Mesodermal cell (in vitro differentiated cells): ENCODE measurements at regions not wholly inside any gene's neighbourhood (a gene's known extent, or its start where the extent isn't known, plus 50 kb on each side); places are given as distances from the start of the nearest gene placed in this dataset.
"Not testable (repeated sequence)": the region's sequence is repeated elsewhere in the genome, so short reads cannot be mapped to it uniquely, and the experiment has no call there.

ENCODE experiments used
- H3K27ac ChIP-seq: 2 replicates; pipeline ENCODE4 v1.7.0; 2013; ENCODE audit warnings: mild to moderate bottlenecking, low read depth, low read length, moderate library complexity; ENCODE audit not compliant: severe bottlenecking
- H3K36me3 ChIP-seq: 2 replicates; pipeline ENCODE4 v1.7.1; 2013; ENCODE audit warnings: mild to moderate bottlenecking, low read length, moderate library complexity; ENCODE audit not compliant: control insufficient read depth, insufficient read depth
- H3K4me1 ChIP-seq: one replicate; pipeline ENCODE4 v1.7.1; 2013; ENCODE audit warnings: mild to moderate bottlenecking, low read length; ENCODE audit not compliant: insufficient read depth, control insufficient read depth, poor library complexity, severe bottlenecking
- H3K4me3 ChIP-seq: 2 replicates; pipeline ENCODE4 v1.7.0; 2013; ENCODE audit warnings: low read length, control low read depth, mild to moderate bottlenecking; ENCODE audit not compliant: insufficient read depth, poor library complexity, severe bottlenecking; ENCODE audit errors: extremely low read depth
- H3K9me3 ChIP-seq: 2 replicates; pipeline ENCODE4 v1.7.1; 2013; ENCODE audit warnings: mild to moderate bottlenecking, low read length, moderate library complexity; ENCODE audit not compliant: control insufficient read depth
- WGBS, 2 experiments: methylation state at CpG; one replicate each; pipeline ENCODE4 v1.1.5; 2013; ENCODE audit warnings: missing lambda C conversion rate in 2 of 2; ENCODE audit not compliant: insufficient coverage in 2 of 2; 5-methylcytosine and 5-hydroxymethylcytosine counted together

DNA sequence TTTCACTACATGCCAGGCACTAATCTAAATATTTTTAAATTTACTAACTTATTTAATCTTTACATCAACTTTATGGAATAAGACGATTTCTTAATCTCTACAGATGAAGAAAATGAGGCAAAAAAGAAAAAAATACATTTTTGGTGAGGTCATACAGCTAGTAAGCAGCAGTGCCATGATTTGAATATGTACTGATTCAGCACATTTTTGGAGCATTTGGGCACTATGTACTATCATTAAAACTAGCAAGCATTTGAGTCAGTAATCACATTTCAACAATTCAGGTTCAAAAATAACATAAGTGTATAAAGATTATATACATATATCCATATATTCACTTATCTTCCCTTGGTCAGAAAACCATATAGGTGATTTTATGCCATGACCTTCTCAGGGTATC, 124.4 kb upstream of the TMTC1 start:
- Histone ChIP-seq H3K4me3 (no peak overlapping the region), H3K36me3 (no peaks in the 10 kb centered on the region), H3K4me1 (no peaks in the 10 kb centered on the region), H3K27ac (no peak overlapping the region), H3K9me3 (peaks cover 5% of the 10 kb centered on the region)
- no CpG with 5 or more reads among the region's 1 CpG for WGBS, 2 experiments

DNA sequence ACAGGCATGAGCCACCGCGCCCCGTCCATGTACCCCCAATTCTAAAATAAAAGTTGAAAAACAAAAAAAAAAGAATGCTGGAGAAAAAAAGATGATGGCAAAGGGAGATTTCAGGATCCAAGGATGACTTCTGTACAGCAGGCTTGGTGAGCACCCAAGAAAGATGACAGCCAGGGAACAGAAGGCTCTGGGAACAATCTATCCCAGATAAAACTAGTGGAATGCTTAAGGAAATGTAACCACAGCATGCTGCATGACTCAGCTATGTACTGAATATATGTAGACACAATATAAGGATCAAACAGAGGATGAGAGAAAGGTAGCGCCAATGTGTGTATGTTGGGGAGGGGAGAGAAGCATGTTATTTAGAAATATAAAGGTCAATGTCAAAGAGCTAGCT, 123.7 kb upstream of the TMTC1 start:
- no peak overlapping the region for H3K4me3 ChIP-seq
- H3K36me3 ChIP-seq: no peaks in the 10 kb centered on the region
- no peak overlapping the region for H3K27ac ChIP-seq
- H3K4me1 ChIP-seq: no peaks in the 10 kb centered on the region
- H3K9me3 ChIP-seq: peaks cover 5% of the 10 kb centered on the region
- WGBS, 2 experiments: 98% methylated on average over 4 of the region's 4 CpGs; no CpG with 5 or more reads in 1 of the 2 experiments

DNA sequence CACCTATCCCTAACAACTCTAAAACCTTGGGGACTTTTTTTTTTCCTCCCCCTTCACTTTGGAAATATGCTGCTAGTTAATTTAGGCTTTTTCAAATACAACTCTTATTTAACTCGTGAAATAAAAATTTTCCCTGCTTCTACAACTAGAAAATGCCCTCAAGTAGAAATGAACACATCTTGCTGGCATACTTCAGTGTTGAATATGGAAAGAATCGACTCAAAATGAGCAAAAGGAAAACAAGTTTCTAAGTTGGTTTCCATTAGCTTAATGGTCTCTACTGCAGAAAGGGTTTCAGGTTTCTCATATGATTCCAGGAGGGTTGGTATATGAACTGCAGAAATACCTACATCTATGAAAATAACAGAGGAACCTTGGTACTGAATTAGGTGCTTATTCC, 118.3 kb upstream of the TMTC1 start:
- no peaks in the 10 kb centered on the region for H3K9me3 ChIP-seq

DNA sequence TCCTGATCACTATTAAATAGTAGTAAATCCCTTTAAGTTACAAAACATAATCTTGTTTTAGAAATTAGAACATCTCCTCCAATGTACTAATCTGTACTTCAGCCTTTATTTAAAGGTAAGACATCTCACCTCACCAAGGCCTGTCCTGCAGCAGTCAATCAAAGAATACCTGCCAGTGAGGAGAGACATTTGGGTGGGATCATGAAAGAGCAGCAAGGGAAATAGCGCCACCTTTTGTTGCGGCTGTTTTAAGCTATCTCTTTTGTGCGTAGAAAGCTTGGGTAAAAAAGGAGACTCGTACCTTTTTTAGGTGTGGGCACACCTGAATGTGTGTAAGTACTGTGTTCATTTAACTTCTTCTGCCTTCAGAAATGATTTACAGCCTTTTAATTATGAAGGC, 117.8 kb upstream of the TMTC1 start:
- H3K4me3 ChIP-seq: no peak overlapping the region
- 97% methylated on average over 3 of the region's 4 CpGs; no CpG with 5 or more reads in 1 of the 2 experiments for WGBS, 2 experiments

More for the DNA sequence above, 118.3 kb upstream of the TMTC1 start:
- Histone ChIP-seq H3K27ac (no peak overlapping the region), H3K4me3 (no peak overlapping the region), H3K4me1 (no peaks in the 10 kb centered on the region), H3K36me3 (no peaks in the 10 kb centered on the region)
- WGBS, 2 experiments: 60 to 92% methylated on average over 1 of the region's 2 CpGs

DNA sequence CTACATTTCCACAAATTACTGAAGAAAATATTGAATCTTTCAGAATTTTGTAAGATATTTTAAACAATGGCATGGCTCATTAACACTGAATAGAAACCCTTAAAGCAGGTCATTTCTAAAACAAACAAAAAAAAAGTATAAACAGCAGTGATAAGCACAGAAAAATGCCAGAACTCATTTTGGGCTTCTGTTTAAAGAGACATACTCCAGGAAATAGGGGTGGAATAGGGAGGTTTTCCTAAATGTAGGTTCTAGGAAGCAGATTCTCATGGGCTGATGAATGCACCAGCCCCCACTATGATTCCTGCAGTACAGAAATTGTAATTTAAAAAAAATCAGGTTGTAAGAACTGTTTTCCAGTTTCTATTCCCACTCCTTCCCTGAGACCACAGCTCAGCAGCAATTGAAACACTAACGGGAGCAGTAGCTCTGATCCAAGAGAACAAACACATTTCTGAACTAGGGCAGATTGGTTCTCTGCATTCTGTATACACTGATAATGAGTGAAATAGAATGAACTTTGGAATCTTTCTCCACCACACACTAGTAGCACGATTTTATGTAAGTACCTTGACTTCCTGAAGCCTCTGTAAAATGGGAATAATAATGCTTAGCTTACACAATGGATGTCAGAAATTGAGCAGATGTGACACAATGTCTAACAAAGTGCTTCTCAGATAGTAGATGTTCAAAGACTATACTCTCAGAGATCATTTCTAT, 115.6 kb upstream of the TMTC1 start:
- Histone ChIP-seq H3K36me3 (no peaks in the 10 kb centered on the region), H3K4me1 (no peaks in the 10 kb centered on the region), H3K9me3 (no peaks in the 10 kb centered on the region), H3K4me3 (no peak overlapping the region), H3K27ac (no peak overlapping the region)
- 80% methylated on average over 1 of the region's 2 CpGs; no CpG with 5 or more reads in 1 of the 2 experiments for WGBS, 2 experiments

More for the DNA sequence above, 117.8 kb upstream of the TMTC1 start:
- H3K27ac ChIP-seq: no peak overlapping the region
- no peaks in the 10 kb centered on the region for H3K36me3 ChIP-seq
- H3K9me3 ChIP-seq: no peaks in the 10 kb centered on the region
- no peaks in the 10 kb centered on the region for H3K4me1 ChIP-seq

DNA sequence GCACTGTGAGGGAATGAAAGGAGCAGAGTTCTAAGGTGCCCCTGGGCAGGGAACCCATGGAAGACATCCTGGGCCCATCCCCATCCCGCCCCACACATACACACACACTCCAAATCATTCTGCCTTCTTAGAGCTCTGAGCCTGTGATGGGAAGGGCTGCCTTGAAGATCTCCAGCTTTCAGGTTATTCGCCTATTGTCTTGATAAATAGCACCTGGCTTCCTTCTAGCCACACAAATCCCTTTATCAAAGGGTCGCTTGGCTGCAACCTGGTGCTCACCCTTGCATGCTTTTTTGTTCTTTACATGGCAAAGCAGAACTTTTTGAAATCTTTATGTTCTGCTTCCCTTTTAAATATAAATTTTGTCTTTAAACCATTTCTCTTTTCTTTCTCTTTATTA, 112.2 kb upstream of the TMTC1 start:
- no peaks in the 10 kb centered on the region for H3K9me3 ChIP-seq
- no peaks in the 10 kb centered on the region for H3K36me3 ChIP-seq
- 70 to 77% methylated on average over 2 of the region's 3 CpGs for WGBS, 2 experiments
- H3K4me1 ChIP-seq: no peaks in the 10 kb centered on the region
- H3K27ac ChIP-seq: no peak overlapping the region
- no peak overlapping the region for H3K4me3 ChIP-seq

DNA sequence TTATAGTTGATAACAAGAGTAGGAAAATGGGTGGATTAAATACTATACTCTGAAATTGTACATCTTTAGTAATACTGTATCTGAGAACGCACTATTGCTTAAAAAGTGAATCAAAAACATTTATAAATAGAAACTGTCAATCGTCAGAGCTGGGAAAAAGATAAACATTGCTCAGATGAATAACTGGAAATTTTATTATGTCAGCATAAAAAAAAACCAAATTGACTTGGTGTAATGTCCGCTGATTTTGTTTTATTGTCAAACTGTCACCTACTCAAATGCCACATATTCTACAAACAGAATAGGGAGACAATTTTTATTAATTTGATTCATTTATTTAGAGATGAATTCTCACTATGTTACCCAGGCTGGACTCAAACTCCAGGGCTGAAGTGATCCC, 109.3 kb upstream of the TMTC1 start:
- Histone ChIP-seq H3K36me3 (no peaks in the 10 kb centered on the region), H3K4me3 (no peak overlapping the region), H3K9me3 (no peaks in the 10 kb centered on the region), H3K27ac (no peak overlapping the region), H3K4me1 (no peaks in the 10 kb centered on the region)
- WGBS, 2 experiments: no CpG with 5 or more reads among the region's 3 CpGs

DNA sequence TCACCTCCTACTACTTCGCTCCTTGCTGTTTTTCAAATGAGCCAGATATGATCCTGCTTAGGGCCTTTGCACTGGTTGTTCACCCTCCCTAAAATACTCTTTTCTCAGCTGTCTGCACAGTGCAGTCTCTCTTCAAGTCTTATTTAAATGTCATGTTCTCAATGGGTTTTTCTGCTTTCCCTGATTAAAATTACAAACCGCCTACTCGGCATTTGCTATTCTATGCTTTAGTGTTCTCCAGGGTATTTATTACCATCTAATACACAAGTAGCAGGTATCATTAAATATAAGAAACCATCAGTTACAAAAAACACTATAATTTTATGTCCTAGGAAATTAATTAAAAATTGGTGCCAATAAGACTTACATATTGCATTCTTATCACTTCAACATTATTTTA, 108.0 kb upstream of the TMTC1 start:
- WGBS, 2 experiments: 25 to 63% methylated on average over 1 of the region's 3 CpGs
- no peak overlapping the region for H3K27ac ChIP-seq
- no peaks in the 10 kb centered on the region for H3K36me3 ChIP-seq
- H3K4me3 ChIP-seq: no peak overlapping the region
- no peaks in the 10 kb centered on the region for H3K4me1 ChIP-seq
- no peaks in the 10 kb centered on the region for H3K9me3 ChIP-seq

DNA sequence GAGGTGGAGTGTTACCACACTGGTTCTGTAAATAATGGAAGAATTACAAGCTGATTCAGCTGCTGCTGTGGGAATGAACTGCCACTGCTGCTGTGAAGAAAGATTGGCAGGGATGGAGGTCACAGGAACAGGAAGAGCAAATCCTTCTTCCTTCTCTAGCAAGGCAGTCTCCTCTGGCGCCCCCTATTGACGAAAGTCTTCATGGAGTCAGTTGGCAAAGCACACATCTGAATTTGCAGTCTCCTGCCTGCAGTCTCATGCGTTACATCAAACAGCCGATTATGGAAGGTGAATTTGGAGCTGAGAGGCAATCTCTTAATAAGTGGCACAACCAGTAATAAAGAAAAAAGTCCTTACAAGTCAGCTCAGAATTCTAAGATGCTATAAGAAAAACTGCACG, 106.0 kb upstream of the TMTC1 start:
- no peak overlapping the region for H3K4me3 ChIP-seq
- no peaks in the 10 kb centered on the region for H3K4me1 ChIP-seq
- no peaks in the 10 kb centered on the region for H3K36me3 ChIP-seq
- no peaks in the 10 kb centered on the region for H3K9me3 ChIP-seq
- H3K27ac ChIP-seq: no peak overlapping the region
- WGBS, 2 experiments: 0 to 8% methylated on average over 1 to 2 of the region's 5 CpGs

DNA sequence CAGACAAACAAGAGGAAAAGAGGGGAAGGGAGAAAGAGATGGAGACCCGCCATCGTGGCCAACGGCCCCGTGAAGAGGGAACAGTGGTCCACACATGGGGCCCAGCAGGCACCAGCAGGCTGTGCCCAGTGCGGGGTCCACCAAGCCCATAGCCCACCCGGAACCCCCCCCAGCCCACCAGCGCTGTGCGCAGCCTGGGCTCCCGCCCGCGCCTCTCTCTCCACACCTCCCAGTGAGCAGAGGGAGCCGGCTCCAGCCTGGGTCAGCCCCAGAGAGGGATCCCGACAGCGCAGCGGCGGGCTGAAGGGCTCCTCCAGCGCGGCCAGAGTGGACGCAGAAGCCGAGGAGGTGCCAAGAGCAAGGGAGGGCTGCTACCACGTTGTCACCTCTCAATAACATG, 105.0 kb upstream of the TMTC1 start:
- no peak overlapping the region for H3K27ac ChIP-seq
- no peaks in the 10 kb centered on the region for H3K36me3 ChIP-seq
- no peak overlapping the region for H3K4me3 ChIP-seq
- no peaks in the 10 kb centered on the region for H3K4me1 ChIP-seq
- peaks cover 3% of the 10 kb centered on the region for H3K9me3 ChIP-seq
- WGBS, 2 experiments: 96 to 98% methylated on average over 8 to 17 of the region's 21 CpGs

DNA sequence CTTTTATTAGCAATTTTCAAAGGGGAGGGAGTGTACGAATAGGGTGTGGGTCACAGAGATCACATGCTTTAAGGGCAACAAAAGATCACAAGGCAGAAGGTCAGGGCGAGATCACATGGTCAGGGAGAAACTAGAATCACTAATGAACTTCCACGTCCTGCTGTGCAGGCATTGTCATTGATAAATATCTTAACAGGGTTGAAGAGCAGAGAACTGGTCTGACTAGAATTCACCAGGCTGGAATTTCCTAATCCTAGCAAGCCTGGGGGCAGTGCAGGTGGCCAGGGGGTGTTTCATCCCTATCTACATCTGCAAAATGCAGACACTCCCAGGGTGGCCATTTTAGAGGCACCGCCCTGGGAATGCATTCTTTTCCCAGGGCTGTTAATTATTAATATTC, 101.2 kb upstream of the TMTC1 start:
- not testable (repeated sequence) for H3K27ac ChIP-seq, H3K9me3 ChIP-seq, H3K4me3 ChIP-seq, H3K4me1 ChIP-seq, H3K36me3 ChIP-seq
- WGBS, 2 experiments: 31% methylated on average over 2 of the region's 4 CpGs; no CpG with 5 or more reads in 1 of the 2 experiments
